ENCODE measurements at regions not wholly inside any gene's neighbourhood (a gene's known extent, or its start where the extent isn't known, plus 50 kb on each side); places are given as distances from the start of the nearest gene placed in this dataset.

- TF ChIP-seq GATA1 (IDR thresholded peaks at IDR 0.05; ENCODE audit: low read depth, low read length) (no peak), POLR2A (IDR thresholded peaks at IDR 0.05; ENCODE audit: low read length) (no peak)
- DNase-seq, result no peak
These were observed 623.0 kb downstream of the VRK1 start for GRCh38 chr14:97420211-97420610.

GRCh38 chr14:97426776-97427175, 629.6 kb downstream of the VRK1 start:
- DNase-seq, result peak in 1 of 2 experiments; percentile 2
- no peak for TF ChIP-seq GATA1 (IDR thresholded peaks at IDR 0.05; ENCODE audit: low read depth, low read length)
- no peak for TF ChIP-seq POLR2A (IDR thresholded peaks at IDR 0.05; ENCODE audit: low read length)

DNA sequence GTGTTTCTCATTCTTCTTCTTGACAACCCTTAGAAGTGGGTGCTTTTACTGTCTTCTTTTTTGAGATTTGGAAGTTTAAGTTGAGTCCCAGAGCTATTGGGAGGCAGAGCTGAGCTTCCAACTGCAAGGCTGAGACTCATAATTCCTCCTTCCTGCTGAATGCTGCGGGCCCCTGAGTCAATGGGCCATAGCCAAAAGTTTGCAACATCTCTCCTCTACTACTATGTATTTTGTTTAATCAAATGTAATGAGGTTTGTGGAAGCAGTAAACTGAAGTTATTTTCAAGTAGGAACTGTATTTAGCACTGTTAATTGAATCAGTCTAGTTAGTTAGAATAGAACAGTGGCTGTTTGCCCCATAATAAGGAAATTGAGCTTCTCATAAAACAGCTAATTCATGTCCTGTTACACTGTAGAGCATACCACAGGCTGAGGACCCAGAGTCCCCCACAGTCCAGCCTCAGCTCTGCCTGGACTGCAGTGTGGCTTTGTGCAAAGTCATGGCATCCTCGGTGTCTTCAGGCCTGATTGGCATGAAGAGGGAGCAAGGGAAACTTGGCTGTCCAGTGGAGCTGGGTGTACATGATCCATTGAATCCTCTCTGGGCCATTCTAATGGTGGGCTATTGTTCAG, 631.7 kb downstream of the VRK1 start:
- DNase-seq, result no peak
- TF ChIP-seq GATA1 (IDR thresholded peaks at IDR 0.05; ENCODE audit: low read depth, low read length) (no peak), POLR2A (IDR thresholded peaks at IDR 0.05; ENCODE audit: low read length) (no peak)

GRCh38 chr14:97432586-97432985, 635.4 kb downstream of the VRK1 start:
- no peak for DNase-seq
- TF ChIP-seq GATA1 (IDR thresholded peaks at IDR 0.05; ENCODE audit: low read depth, low read length) (no peak), POLR2A (IDR thresholded peaks at IDR 0.05; ENCODE audit: low read length) (no peak)

DNA sequence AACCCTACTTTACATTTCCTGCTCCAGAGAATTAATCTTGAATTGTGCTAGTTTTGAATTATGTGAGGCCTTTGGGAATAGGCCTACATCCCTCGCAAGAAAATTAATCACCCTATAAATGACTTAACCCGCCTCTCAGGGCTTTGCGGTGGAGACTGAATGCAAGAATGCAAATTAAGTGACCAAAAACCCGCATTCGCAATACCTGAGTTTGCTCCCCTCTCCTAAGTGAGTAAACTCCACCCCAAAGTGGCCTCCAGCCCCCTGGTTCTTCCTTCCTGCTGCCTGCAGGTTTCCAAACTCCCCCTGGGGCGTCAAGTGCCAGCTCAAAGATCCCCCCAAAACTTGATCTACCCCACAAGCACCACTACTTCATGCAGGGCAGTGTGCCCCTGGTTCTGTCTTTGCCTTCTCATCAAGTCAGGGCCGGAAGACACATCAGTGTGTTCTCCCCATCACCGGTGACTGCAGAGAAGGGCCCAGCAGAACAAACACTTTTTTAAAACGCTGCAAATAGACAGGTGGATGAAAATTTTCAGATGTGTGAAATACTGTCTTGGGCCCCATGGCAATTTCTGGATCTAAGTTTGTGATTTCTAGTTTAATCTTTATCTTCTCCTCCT, 644.7 kb downstream of the VRK1 start:
- DNase-seq, result no peak
- TF ChIP-seq POLR2A (IDR thresholded peaks at IDR 0.05; ENCODE audit: low read length) (no peak), GATA1 (IDR thresholded peaks at IDR 0.05; ENCODE audit: low read depth, low read length) (no peak)

GRCh38 chr14:97442363-97442762, 645.2 kb downstream of the VRK1 start:
- TF ChIP-seq GATA1 (IDR thresholded peaks at IDR 0.05; ENCODE audit: low read depth, low read length) (no peak), POLR2A (IDR thresholded peaks at IDR 0.05; ENCODE audit: low read length) (no peak)
- no peak for DNase-seq

- TF ChIP-seq POLR2A (IDR thresholded peaks at IDR 0.05; ENCODE audit: low read length) (no peak), GATA1 (IDR thresholded peaks at IDR 0.05; ENCODE audit: low read depth, low read length) (no peak)
- DNase-seq, result no peak
These were observed 646.2 kb downstream of the VRK1 start for GRCh38 chr14:97443412-97443811.

- no peak for DNase-seq
- TF ChIP-seq GATA1 (IDR thresholded peaks at IDR 0.05; ENCODE audit: low read depth, low read length), result no peak
- TF ChIP-seq POLR2A (IDR thresholded peaks at IDR 0.05; ENCODE audit: low read length), result no peak
These were observed 647.1 kb downstream of the VRK1 start for GRCh38 chr14:97444248-97444647.

DNA sequence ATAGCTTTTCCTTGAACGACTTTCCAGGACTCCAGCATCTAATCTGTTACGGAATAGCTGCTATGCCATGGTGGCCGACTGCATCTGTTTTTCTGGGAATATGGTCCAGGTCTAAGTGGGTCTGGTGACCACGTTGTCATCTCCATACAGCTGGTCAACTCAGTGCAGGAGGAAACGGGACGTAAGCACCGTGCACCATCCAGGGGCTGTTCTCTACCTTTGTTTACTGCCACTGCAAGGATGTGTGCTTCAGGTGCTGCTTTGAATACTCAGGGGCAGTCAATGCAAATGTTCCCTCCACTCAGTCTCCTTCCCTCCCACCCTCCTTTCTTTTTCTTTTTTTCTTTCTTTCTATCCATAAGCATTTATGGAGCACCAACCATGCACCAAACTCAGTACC, 648.2 kb downstream of the VRK1 start:
- DNase-seq, result no peak
- no peak for TF ChIP-seq GATA1 (IDR thresholded peaks at IDR 0.05; ENCODE audit: low read depth, low read length)
- no peak for TF ChIP-seq POLR2A (IDR thresholded peaks at IDR 0.05; ENCODE audit: low read length)

DNA sequence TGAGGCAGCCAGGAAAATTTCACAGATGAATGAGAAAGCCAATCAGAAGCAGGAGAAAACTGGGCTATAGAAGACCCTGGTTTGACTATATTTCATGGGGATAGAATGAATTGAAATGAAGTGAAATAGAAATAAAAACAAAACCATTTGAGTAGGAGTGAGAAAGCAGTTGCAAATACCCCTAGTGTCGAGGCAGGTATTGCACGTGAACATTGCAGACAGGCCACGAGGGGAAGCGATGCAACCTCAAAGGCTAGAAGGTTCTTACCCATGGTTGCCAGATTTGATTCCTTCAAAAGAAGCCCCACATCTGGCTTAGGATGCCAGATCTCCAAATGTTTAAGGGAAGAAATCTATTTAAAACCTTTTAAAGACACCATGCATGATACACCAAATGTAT, 648.9 kb downstream of the VRK1 start:
- TF ChIP-seq POLR2A (IDR thresholded peaks at IDR 0.05; ENCODE audit: low read length), result no peak
- no peak for TF ChIP-seq GATA1 (IDR thresholded peaks at IDR 0.05; ENCODE audit: low read depth, low read length)
- no peak for DNase-seq

DNA sequence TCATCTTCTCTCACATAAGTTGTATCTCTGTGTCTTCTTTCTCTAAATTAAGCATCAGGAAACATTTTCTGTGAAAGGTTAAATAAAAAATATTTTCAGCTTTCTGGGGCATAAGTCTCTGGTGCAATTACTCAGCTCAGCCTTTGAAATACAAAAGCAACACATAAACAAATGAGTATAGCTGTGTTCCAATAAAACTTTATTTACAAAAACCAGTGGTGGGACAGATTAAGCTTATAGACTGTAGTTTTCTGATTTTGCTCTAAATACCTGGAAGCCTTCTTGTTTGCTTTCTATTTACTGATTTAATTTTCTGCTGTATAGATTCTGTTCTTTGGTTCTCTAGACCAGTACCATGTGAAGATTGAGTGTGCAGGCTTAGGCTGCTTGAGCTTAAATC, 655.1 kb downstream of the VRK1 start:
- TF ChIP-seq GATA1 (IDR thresholded peaks at IDR 0.05; ENCODE audit: low read depth, low read length) (no peak), POLR2A (IDR thresholded peaks at IDR 0.05; ENCODE audit: low read length) (no peak)

DNA sequence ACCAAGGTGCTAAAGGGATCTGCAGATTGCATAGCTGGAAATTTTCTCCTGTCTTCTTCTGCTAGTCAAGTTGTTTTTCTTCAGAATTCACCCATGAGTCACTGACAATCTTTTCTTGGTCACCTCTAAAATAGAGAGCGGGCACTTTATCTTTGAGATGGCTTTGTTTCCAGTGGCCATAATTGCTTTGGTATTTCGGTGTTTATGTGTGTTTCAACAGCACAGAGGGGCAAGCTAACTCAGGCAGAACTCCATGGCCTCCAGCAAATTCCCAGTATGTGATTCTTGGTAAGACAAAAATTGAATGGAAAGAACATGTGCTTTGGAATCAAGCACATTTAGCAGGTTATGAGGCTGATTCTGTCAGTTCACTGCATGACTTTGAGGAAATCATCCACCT, 656.8 kb downstream of the VRK1 start:
- TF ChIP-seq GATA1 (IDR thresholded peaks at IDR 0.05; ENCODE audit: low read depth, low read length) (no peak), POLR2A (IDR thresholded peaks at IDR 0.05; ENCODE audit: low read length) (no peak)
- DNase-seq, result no peak

More for the DNA sequence above, 655.1 kb downstream of the VRK1 start:
- DNase-seq, result no peak

DNA sequence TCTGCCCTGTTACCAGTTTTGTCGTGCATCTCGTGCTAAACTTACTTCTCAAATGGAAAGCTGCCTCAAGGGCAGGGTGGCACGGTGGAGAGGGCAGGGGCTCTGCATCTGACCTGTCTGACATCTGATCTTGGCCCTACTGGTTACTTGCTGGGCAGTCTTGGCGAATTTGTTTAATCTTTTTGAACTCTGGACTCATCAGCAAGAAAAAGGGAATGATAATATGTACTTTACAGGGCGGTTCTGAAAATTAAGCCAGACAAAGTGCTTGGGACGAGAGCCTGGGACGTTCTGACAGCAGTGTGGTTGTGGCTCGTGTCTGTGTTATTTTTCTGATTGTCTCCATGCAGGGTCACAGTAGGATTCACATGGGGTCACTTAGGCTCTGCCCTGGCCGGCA, 659.3 kb downstream of the VRK1 start:
- DNase-seq, result no peak
- TF ChIP-seq GATA1 (IDR thresholded peaks at IDR 0.05; ENCODE audit: low read depth, low read length), result no peak

DNA sequence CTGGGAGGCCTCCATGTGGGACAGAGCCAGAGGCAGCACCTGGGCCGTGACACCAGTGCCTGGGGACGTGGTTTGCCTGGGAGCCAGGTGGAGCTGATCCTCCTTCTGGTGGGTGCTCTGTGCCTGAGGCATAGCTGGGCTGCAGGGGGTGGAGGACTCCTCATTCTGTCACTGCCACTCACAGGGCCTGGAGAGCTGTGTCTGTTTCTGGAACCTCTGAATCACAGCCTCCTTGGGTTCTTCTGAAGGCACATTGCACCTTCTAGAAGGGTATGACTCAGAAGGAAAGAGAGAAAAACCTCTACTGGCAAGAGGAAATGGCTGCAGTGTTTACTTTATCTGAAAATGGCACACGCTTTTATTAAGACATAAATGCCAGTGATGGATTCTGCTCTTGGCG, 659.8 kb downstream of the VRK1 start:
- no peak for DNase-seq
- TF ChIP-seq GATA1 (IDR thresholded peaks at IDR 0.05; ENCODE audit: low read depth, low read length), result no peak
- no peak for TF ChIP-seq POLR2A (IDR thresholded peaks at IDR 0.05; ENCODE audit: low read length)

- DNase-seq, result no peak
- TF ChIP-seq GATA1 (IDR thresholded peaks at IDR 0.05; ENCODE audit: low read depth, low read length) (no peak), POLR2A (IDR thresholded peaks at IDR 0.05; ENCODE audit: low read length) (no peak)
These were observed 660.4 kb downstream of the VRK1 start for GRCh38 chr14:97457575-97458085.

Data from erythroblast (primary cell).